HUES48 (cell line): ENCODE measurements at regions not wholly inside any gene's neighbourhood (a gene's known extent, or its start where the extent isn't known, plus 50 kb on each side); places are given as distances from the start of the nearest gene placed in this dataset.

Experiments used
- H3K27ac ChIP-seq: one replicate; pipeline ENCODE4 v1.7.0; 2013; ENCODE audit warnings: low read depth, low read length, inconsistent platforms
- H3K27me3 ChIP-seq: 2 replicates; pipeline ENCODE4 v1.6.1; 2013; ENCODE audit warnings: mild to moderate bottlenecking, low read length; ENCODE audit not compliant: control insufficient read depth, insufficient read depth
- H3K36me3 ChIP-seq: 2 replicates; pipeline ENCODE4 v1.6.1; 2013; ENCODE audit warnings: low read length; ENCODE audit not compliant: control insufficient read depth, insufficient read depth
- H3K4me1 ChIP-seq: 2 replicates; pipeline ENCODE4 v1.6.1; 2013; ENCODE audit warnings: mild to moderate bottlenecking, low read length; ENCODE audit not compliant: control insufficient read depth, insufficient read depth
- H3K4me3 ChIP-seq: 2 replicates; pipeline ENCODE4 v1.5.1; 2013; ENCODE audit warnings: mild to moderate bottlenecking, low read depth, low read length
- H3K9ac ChIP-seq: 2 replicates; pipeline ENCODE4 v1.6.1; 2013; ENCODE audit warnings: mild to moderate bottlenecking, low read depth, low read length, moderate library complexity
- H3K9me3 ChIP-seq: 2 replicates; pipeline ENCODE4 v1.6.1; 2013; ENCODE audit warnings: low read length; ENCODE audit not compliant: control insufficient read depth, insufficient read depth

DNA sequence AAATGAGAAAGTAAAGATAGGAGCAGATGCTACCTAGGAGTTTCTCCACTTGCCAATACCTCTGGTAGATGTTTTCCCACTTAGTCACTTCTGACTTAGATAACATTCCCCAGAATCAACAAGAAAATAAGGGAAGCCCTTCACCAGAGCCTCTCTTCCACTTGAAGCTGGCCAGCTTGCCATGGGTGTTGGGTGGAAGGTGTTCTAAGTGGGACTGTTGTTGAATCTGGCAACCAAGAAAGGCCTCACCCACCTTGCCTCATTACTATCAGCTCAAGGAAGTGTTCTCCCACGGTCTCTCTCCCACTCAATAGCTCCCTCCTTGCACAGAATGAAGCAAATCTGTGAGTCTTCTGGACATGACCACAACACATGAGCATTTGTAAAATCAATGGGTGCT, 100.4 kb upstream of the REG3A start:
- Histone ChIP-seq H3K4me1 (no peaks in the 10 kb centered on the region), H3K27ac (no peak overlapping the region), H3K9me3 (no peaks in the 10 kb centered on the region; the same call in 1 of the 2 replicates), H3K27me3 (no peaks in the 10 kb centered on the region), H3K9ac (no peak overlapping the region), H3K36me3 (no peaks in the 10 kb centered on the region), H3K4me3 (no peak overlapping the region)

DNA sequence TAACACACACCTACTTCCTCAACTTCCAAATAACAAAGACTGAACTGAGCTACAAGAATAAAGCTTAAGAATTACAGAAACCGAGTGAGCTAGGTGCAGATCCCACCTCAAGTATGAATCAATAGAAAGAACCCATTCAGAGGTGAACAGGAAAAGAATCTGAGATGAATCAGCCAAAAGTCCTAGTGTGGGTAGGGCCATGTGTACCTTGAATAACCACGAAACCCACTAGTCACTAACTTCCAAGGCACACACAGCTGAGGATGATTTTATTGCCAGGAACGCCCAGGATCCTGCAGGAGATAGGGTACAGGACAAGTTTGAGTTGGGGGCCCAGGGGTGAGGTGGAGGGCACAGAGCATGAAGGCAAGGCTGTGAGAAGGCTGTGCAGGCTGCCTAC, 99.7 kb upstream of the REG3A start:
- H3K27ac ChIP-seq: no peak overlapping the region
- H3K4me3 ChIP-seq: no peak overlapping the region
- H3K4me1 ChIP-seq: no peaks in the 10 kb centered on the region
- no peaks in the 10 kb centered on the region for H3K36me3 ChIP-seq
- H3K27me3 ChIP-seq: no peaks in the 10 kb centered on the region
- H3K9me3 ChIP-seq: no peaks in the 10 kb centered on the region; the same call in 1 of the 2 replicates
- H3K9ac ChIP-seq: no peak overlapping the region

DNA sequence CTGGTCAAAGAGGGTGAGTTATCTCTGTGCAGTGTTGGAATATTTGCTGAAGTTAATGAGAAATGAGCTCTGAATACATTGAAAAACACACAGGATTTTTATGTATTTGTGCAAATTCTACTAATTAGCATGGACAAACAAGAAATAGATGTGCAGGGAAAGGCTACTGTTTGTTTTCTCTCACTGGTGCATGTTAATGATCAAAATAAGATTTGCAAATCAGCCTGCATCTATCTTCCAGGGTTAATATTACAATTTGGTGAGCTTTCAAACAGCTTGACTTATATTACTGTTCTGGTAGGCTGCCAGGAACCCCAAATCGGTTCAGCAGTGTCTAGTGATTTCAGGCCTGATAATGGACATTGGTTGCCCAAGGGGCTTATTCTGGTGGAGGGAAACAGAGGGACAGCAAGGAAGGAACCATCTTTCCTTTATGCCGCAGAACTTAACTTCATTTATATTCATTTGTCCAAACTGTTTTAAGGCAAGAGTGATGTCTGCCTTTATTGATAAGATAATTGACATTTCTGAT, 93.8 kb upstream of the REG3A start:
- Histone ChIP-seq H3K27me3 (no peaks in the 10 kb centered on the region), H3K4me3 (no peak overlapping the region), H3K9me3 (no peaks in the 10 kb centered on the region), H3K36me3 (no peaks in the 10 kb centered on the region), H3K4me1 (no peaks in the 10 kb centered on the region), H3K27ac (no peak overlapping the region), H3K9ac (no peak overlapping the region)

DNA sequence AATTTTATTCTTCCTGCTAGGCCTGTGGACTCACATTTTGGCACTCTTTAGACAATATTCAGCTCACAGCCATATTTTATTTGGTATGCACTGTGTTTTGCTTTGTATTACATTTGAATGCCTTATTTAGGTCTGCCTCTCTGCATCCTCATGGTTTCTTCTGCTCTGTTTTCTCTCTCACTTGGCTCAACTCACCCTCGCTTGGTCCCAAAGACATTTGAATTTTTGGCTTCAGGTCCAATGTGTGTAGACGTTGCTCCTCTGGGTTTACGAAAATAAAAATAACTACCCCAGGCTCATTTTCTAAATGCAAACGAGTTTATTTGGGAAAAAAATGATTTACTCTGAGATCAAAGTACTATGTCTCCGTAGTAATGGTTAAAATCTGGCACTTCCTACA, 91.1 kb upstream of the REG3A start:
- H3K36me3 ChIP-seq: no peaks in the 10 kb centered on the region

DNA sequence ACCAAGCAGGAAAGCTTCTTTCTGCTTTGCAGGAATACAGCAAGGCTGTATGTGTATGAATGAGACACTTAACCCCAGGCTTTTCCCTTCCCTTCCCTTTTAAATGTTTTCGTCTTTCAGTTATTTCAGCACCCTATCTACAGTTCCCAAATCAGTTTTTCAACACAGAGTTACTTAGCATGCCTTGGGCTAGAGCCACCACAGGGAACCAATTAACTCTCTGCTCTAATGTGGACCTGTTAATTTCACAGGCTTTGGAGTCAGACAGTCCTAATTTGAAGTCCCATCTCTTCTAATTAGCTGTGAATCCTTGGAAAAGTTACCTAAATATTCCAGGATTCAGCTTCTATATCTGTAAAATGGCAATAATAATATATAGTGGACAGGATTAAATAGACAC, 89.2 kb upstream of the REG3A start:
- Histone ChIP-seq H3K27me3 (no peaks in the 10 kb centered on the region), H3K36me3 (no peaks in the 10 kb centered on the region), H3K9ac (no peak overlapping the region), H3K4me3 (no peak overlapping the region), H3K27ac (no peak overlapping the region), H3K4me1 (no peaks in the 10 kb centered on the region), H3K9me3 (no peaks in the 10 kb centered on the region)

More for the DNA sequence above, 91.1 kb upstream of the REG3A start:
- H3K27ac ChIP-seq: no peak overlapping the region
- H3K4me1 ChIP-seq: no peaks in the 10 kb centered on the region
- H3K9me3 ChIP-seq: no peaks in the 10 kb centered on the region
- H3K27me3 ChIP-seq: no peaks in the 10 kb centered on the region
- no peak overlapping the region for H3K4me3 ChIP-seq
- H3K9ac ChIP-seq: no peak overlapping the region

DNA sequence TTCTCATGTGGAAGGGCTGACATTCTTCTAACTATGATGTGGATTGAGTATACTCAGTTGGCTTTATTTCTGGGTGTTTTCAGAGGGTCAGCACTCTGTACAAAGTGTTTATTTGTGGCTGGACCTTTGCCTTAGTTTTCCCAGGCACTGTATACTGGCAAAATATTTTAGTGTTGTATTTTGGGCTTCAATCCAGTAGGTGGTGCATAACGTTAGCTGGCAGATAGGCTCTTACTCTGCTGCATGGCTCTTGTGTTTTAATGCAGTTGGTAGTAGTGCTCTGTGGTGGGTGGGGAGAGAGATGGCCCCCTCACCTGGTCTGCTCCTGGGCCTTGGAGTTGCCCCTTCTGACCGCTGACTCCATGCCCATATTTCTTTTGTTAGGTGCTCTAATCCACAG, 75.6 kb upstream of the REG3A start:
- Histone ChIP-seq H3K9me3 (no peaks in the 10 kb centered on the region), H3K27me3 (no peaks in the 10 kb centered on the region)

DNA sequence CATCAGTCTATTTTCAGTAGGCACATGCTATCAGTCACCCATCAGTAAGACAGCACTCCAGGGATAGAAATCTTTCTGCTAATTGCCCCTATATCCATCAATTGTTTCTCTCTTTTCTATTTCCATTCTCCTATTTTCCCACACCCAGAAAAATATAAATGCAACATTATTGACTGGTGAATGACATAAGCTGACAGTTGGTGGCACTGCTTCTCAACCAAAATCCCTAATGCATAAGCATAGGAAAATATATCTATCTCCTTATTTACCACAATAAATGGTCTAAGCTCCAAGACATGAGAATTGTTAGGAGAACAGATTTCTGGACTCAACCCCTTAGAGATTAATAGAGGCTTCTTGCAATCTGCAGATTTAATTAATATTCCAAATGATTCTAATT, 64.0 kb upstream of the REG3A start:
- H3K36me3 ChIP-seq: no peaks in the 10 kb centered on the region
- no peaks in the 10 kb centered on the region for H3K9me3 ChIP-seq
- no peak overlapping the region for H3K9ac ChIP-seq
- no peak overlapping the region for H3K27ac ChIP-seq
- no peaks in the 10 kb centered on the region for H3K27me3 ChIP-seq
- H3K4me1 ChIP-seq: no peaks in the 10 kb centered on the region
- no peak overlapping the region for H3K4me3 ChIP-seq

More for the DNA sequence above, 75.6 kb upstream of the REG3A start:
- Histone ChIP-seq H3K9ac (no peak overlapping the region), H3K27ac (no peak overlapping the region), H3K4me1 (no peaks in the 10 kb centered on the region), H3K36me3 (no peaks in the 10 kb centered on the region), H3K4me3 (no peak overlapping the region)

DNA sequence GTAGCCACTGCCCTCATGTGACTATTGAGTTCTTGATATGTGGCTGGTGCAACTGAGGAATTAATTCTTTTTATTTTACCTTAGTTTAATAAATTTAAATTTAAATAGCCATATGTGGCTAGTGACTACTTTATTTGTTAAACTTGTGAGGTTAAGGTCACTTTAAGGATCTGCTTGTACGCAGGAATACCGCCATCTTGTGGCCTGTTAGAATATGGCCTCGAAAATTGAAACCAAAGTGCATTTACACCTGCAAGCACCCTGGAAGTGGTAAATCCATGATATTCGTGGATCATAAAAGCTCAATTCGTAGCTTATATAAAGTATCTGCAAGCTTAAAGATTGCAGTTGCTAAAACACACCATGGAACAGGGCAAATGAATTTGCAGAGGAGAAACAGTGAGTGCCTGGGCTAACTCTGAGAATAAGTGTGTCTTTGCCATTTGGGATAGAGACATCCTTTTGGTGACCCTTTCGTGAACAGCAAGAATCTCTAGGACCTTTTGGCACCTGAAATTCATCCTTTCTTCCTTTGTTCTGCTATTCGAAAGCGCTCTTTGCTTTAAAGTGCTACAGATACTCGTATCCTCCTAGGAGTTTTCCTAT, 59.9 kb upstream of the REG3A start:
- H3K36me3 ChIP-seq: no peaks in the 10 kb centered on the region
- no peak overlapping the region for H3K27ac ChIP-seq
- H3K4me1 ChIP-seq: no peaks in the 10 kb centered on the region
- no peaks in the 10 kb centered on the region for H3K9me3 ChIP-seq
- H3K4me3 ChIP-seq: no peak overlapping the region
- H3K9ac ChIP-seq: no peak overlapping the region
- no peaks in the 10 kb centered on the region for H3K27me3 ChIP-seq

DNA sequence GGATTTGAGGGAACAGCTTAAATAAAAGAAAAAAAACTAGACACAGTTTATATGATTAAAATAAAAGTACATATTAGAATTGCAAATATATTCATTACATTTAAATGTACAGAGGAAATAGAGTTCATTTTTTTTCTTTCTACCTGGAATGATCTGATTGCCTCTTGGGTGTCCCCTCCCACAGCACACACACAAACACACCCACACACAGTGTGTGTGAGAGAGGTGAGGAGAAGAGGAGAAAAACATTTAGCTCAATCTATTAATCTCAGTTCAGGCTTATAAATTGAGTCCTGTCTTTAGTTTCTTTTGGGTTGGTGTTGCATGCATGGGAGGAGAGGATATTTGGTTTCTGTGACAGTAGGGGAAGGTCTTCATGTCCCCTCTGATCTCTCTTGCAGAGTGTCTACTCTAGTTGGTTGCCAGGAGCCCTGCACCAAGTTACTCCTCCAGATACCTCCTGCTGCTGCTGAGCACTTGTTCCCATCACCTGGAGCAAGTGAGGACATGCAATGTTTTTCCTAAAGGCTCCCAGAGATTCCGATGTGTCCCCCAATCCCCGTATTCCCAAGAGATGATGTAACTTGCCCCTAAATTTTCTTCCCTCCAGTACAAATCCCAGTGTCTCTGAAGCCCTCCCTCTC, 50.8 kb upstream of the REG3A start:
- Histone ChIP-seq H3K27ac (no peak overlapping the region), H3K27me3 (no peaks in the 10 kb centered on the region), H3K9me3 (no peaks in the 10 kb centered on the region), H3K36me3 (no peaks in the 10 kb centered on the region), H3K4me3 (no peak overlapping the region), H3K9ac (no peak overlapping the region), H3K4me1 (peaks cover 8% of the 10 kb centered on the region; the same call in 1 of the 2 replicates)
